ENCODE measurements at regions not wholly inside any gene's neighbourhood (a gene's known extent, or its start where the extent isn't known, plus 50 kb on each side); places are given as distances from the start of the nearest gene placed in this dataset.

DNA sequence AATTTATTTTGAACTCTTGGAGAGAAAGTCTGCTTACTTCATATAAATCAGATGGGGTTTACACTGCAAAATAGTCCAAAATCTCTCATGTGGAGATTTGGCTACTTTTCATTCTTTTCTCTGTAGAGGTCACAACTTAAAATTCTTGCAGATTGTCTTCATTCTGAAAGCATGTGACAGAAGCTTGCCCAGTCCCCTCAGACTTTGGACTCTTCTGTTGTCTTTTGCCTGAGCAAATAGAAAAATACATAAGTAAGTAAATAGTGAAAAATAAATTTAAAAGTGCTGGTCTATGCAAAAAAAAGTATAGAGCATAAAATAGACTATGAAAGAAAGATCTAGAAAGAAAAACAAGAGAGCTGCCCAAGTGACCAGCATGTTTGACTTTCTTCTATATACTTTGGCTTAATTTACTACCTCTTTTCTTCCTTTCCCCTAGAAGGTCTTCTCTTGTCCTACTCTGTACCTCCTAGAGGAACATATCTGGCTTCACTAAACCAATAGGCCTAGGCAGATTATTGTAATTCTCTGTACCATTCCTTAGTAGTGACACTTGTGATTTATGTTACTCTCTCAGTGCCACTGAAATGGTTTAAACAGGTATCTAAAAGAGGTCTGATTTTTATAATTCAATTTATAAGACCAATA, 260.9 kb downstream of the TENT5A start:
- TF ChIP-seq TCF7L2 (IDR thresholded peaks at IDR 0.05; ENCODE audit: borderline replicate concordance, extremely low read depth, insufficient read depth, insufficient read length) (no peak), SIN3A (IDR thresholded peaks at IDR 0.05; ENCODE audit: low read depth) (no peak), POLR2AphosphoS5 (IDR thresholded peaks at IDR 0.05; ENCODE audit: low read depth, low read length) (no peak), EZH2 (IDR thresholded peaks at IDR 0.05) (no peak)
- TF ChIP-seq, protein P1, sequence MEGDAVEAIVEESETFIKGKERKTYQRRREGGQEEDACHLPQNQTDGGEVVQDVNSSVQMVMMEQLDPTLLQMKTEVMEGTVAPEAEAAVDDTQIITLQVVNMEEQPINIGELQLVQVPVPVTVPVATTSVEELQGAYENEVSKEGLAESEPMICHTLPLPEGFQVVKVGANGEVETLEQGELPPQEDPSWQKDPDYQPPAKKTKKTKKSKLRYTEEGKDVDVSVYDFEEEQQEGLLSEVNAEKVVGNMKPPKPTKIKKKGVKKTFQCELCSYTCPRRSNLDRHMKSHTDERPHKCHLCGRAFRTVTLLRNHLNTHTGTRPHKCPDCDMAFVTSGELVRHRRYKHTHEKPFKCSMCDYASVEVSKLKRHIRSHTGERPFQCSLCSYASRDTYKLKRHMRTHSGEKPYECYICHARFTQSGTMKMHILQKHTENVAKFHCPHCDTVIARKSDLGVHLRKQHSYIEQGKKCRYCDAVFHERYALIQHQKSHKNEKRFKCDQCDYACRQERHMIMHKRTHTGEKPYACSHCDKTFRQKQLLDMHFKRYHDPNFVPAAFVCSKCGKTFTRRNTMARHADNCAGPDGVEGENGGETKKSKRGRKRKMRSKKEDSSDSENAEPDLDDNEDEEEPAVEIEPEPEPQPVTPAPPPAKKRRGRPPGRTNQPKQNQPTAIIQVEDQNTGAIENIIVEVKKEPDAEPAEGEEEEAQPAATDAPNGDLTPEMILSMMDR (IDR thresholded peaks at IDR 0.05 in 2 of 3, conservative IDR thresholded peaks at IDR 0.05 in 1 of 3; ENCODE audit: borderline replicate concordance in 1 of 3, insufficient read depth in 1 of 3, low read depth in 2 of 3, low read length in 2 of 3) = no peak
